ENCODE measurements at regions not wholly inside any gene's neighbourhood (a gene's known extent, or its start where the extent isn't known, plus 50 kb on each side); places are given as distances from the start of the nearest gene placed in this dataset.

DNA sequence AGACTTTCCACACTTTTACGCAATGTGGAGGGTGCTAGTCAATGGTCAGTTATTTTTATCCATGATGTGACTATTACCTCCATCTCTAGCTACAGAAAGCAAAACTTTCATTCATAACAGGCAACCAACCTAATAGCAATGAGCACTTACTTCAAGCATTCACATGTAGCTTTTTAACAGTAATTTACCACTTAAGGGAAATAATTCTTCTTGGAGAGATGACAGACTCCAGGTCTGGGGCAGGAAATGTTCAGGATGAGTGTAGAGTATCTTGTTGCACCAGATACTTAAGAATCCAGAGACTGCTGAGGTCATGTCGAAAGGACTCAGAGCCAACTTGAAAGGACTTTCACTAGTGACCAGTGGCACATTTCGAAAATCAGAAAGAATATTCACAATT lies 347.6 kb downstream of the CHRM3 start:
- H3K79me2 ChIP-seq (ENCODE audit: control insufficient read depth, insufficient read depth, low read length) = no peaks in the 10 kb centered on the region
- POLR2A ChIA-PET = no interaction called here

More for the DNA sequence above, 347.6 kb downstream of the CHRM3 start:
- Histone ChIP-seq H3K27me3 (ENCODE audit: control insufficient read depth in 2 of 2, insufficient read depth in 2 of 2, low read length in 2 of 2) (no peaks in the 10 kb centered on the region), H3K9ac (ENCODE audit: insufficient read depth in 1 of 2, low read depth in 2 of 2, low read length in 2 of 2) (no peak overlapping the region), H3K9me1 (ENCODE audit: control insufficient read depth, insufficient read depth, low read length) (no peaks in the 10 kb centered on the region), H4K20me1 (replicated peaks; ENCODE audit: control insufficient read depth, insufficient read depth, low read length) (no peaks in the 10 kb centered on the region), H3K4me1 (replicated peaks in 1 of 2; ENCODE audit: control insufficient read depth in 2 of 2, insufficient read depth in 2 of 2, low read length in 2 of 2) (no peaks in the 10 kb centered on the region), H3K4me2 (ENCODE audit: insufficient read depth, low read length) (no peak overlapping the region), H3K27ac (ENCODE audit: extremely low read depth, low read depth, low read length) (no peak overlapping the region), H3K9me3 (replicated peaks; ENCODE audit: control insufficient read depth, insufficient read depth, low read depth, low read length) (no peaks in the 10 kb centered on the region), H3K36me3 (ENCODE audit: control insufficient read depth, insufficient read depth, low read length) (no peaks in the 10 kb centered on the region), H2AFZ (ENCODE audit: low read depth, low read length) (no peak overlapping the region), H3K4me3 (no peak overlapping the region)
- intact Hi-C loops (cut with micrococcal nuclease) = no loop called here
- ATAC-seq (no peak), FAIRE-seq (no peak), DNase-seq (ENCODE audit: extremely low read depth in 1 of 4, low spot score in 3 of 4) (no peak)
- WGBS (ENCODE audit: insufficient coverage, low coverage, missing lambda C conversion rate) = 2% methylated on average over 3 of the region's 3 CpGs
- BruUV-seq (replicated peaks) = no TSS peak
- CTCF ChIA-PET (ENCODE audit: low intra/inter-chr PET ratio) = no interaction called here
- TF ChIP-seq L3MBTL2 (IDR thresholded peaks at IDR 0.05) (no peak), RBFOX2 (IDR thresholded peaks at IDR 0.05; ENCODE audit: low read depth, low read length) (no peak), SREBF1 (IDR thresholded peaks at IDR 0.05; ENCODE audit: borderline replicate concordance, low read depth, low read length) (no peak), POLR2H (tag; IDR thresholded peaks at IDR 0.05; ENCODE audit: low read depth) (no peak), THRA (IDR thresholded peaks at IDR 0.05) (no peak), CXXC5 (CRISPR knock-in tag; IDR thresholded peaks at IDR 0.05) (no peak), FOXK1 (CRISPR knock-in tag; IDR thresholded peaks at IDR 0.05; ENCODE audit: borderline replicate concordance) (no peak), GABPA (tag; conservative IDR thresholded peaks at IDR 0.05; ENCODE audit: low read depth) (no peak), ZFP36 (IDR thresholded peaks at IDR 0.05; ENCODE audit: low read depth, low read length, partially characterized antibody) (no peak), HNRNPK (IDR thresholded peaks at IDR 0.05; ENCODE audit: low read depth, low read length, poor library complexity, severe bottlenecking) (no peak), MTA2 (IDR thresholded peaks at IDR 0.05; ENCODE audit: low read depth) (no peak), PPARD (CRISPR knock-in tag; IDR thresholded peaks at IDR 0.05) (no peak), TFAM (CRISPR knock-in tag; conservative IDR thresholded peaks at IDR 0.05) (no peak), KDM2B (CRISPR knock-in tag; IDR thresholded peaks at IDR 0.05) (no peak), EWSR1 (IDR thresholded peaks at IDR 0.05; ENCODE audit: borderline replicate concordance, low read depth, partially characterized antibody) (no peak), HEY1 (CRISPR knock-in tag; IDR thresholded peaks at IDR 0.05; ENCODE audit: borderline replicate concordance) (no peak)
- TF ChIP-seq, protein P1, sequence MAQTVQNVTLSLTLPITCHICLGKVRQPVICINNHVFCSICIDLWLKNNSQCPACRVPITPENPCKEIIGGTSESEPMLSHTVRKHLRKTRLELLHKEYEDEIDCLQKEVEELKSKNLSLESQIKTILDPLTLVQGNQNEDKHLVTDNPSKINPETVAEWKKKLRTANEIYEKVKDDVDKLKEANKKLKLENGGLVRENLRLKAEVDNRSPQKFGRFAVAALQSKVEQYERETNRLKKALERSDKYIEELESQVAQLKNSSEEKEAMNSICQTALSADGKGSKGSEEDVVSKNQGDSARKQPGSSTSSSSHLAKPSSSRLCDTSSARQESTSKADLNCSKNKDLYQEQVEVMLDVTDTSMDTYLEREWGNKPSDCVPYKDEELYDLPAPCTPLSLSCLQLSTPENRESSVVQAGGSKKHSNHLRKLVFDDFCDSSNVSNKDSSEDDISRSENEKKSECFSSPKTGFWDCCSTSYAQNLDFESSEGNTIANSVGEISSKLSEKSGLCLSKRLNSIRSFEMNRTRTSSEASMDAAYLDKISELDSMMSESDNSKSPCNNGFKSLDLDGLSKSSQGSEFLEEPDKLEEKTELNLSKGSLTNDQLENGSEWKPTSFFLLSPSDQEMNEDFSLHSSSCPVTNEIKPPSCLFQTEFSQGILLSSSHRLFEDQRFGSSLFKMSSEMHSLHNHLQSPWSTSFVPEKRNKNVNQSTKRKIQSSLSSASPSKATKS (CRISPR knock-in tag; IDR thresholded peaks at IDR 0.05) = no peak
- TF ChIP-seq, protein P2, sequence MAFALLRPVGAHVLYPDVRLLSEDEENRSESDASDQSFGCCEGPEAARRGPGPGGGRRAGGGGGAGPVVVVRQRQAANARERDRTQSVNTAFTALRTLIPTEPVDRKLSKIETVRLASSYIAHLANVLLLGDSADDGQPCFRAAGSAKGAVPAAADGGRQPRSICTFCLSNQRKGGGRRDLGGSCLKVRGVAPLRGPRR (CRISPR knock-in tag; IDR thresholded peaks at IDR 0.05) = no peak
- in situ Hi-C loops (cut with MboI) = no loop called here

Measured in K562 (cell line).